Osteoblast (primary cell): ENCODE measurements at regions not wholly inside any gene's neighbourhood (a gene's known extent, or its start where the extent isn't known, plus 50 kb on each side); places are given as distances from the start of the nearest gene placed in this dataset.
A peak's percentile ranks its signal among the peaks of the same experiment; 100 is the strongest.

Experiments
- DNase-seq: peaks from one replicate; pipeline ENCODE4 v3.0.0; 2011; ENCODE audit warnings: low spot score, mixed read lengths; ENCODE audit not compliant: insufficient read length; ENCODE audit errors: missing footprints
- H2AFZ ChIP-seq: 2 replicates; pipeline ENCODE4 v1.6.0; 2011; ENCODE audit warnings: mild to moderate bottlenecking, low read length
- H3K27ac ChIP-seq: 2 replicates; pipeline ENCODE4 v1.5.1; 2011; ENCODE audit warnings: mild to moderate bottlenecking, low read depth, low read length, moderate library complexity
- H3K27me3 ChIP-seq: 2 replicates; pipeline ENCODE4 v1.6.0; 2012; ENCODE audit warnings: mild to moderate bottlenecking, control low read depth, inconsistent platforms, low read length, moderate library complexity; ENCODE audit not compliant: insufficient read depth
- H3K36me3 ChIP-seq: 2 replicates; pipeline ENCODE4 v1.5.1; 2011; ENCODE audit warnings: mild to moderate bottlenecking, low read length, control low read depth, moderate library complexity; ENCODE audit not compliant: insufficient read depth
- H3K4me1 ChIP-seq: 2 replicates; pipeline ENCODE4 v1.5.1; 2011; ENCODE audit warnings: mild to moderate bottlenecking, low read length, control low read depth, moderate library complexity; ENCODE audit not compliant: insufficient read depth
- H3K4me2 ChIP-seq: 2 replicates; pipeline ENCODE4 v1.6.0; 2011; ENCODE audit warnings: mild to moderate bottlenecking, low read length; ENCODE audit not compliant: insufficient read depth
- H3K4me3 ChIP-seq: fragments of 200-600 bp; sonication (generic); 3 replicates; pipeline ENCODE4 v1.5.1; 2012; ENCODE audit warnings: mild to moderate bottlenecking, low read length, inconsistent platforms; ENCODE audit not compliant: insufficient read depth
- H3K79me2 ChIP-seq: 2 replicates; pipeline ENCODE4 v1.6.0; 2012; ENCODE audit warnings: mild to moderate bottlenecking, low read length, control low read depth, inconsistent platforms; ENCODE audit not compliant: insufficient read depth
- H3K9me3 ChIP-seq: 2 replicates; pipeline ENCODE4 v1.5.1; 2011; ENCODE audit warnings: low read depth, low read length, control low read depth
- H4K20me1 ChIP-seq: 2 replicates; pipeline ENCODE4 v1.6.0; 2012; ENCODE audit warnings: mild to moderate bottlenecking, low read length, control low read depth; ENCODE audit not compliant: insufficient read depth
- TF ChIP-seq, protein P1 (sequence below): IDR thresholded peaks from 2 replicates; pipeline ENCODE4 v1.5.1; 2011; ENCODE audit warnings: mild to moderate bottlenecking, low read depth, low read length, moderate library complexity; ENCODE audit errors: extremely low read depth

DNA sequence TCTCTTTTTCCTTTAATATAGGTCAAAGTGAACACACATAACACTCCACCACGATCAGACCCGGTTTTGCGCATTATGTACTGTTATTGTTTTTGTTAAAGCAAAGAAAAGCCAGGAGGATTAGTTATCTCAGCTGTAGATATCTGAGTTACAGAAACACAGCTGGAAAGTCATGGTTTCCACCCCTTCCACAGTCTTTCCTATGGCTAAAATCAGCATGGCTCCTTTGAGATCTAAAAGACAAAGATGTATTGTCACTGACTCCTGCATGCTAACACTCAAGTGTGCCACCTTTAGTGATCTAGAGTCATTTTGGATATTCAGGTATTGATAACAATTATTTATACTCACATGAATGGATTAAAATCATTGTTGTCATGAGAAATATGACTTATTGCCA lies 260.0 kb downstream of the FIGN start:
- H3K9me3 ChIP-seq: no peaks in the 10 kb centered on the region
- no peak overlapping the region for H3K4me3 ChIP-seq
- TF ChIP-seq, protein P1, sequence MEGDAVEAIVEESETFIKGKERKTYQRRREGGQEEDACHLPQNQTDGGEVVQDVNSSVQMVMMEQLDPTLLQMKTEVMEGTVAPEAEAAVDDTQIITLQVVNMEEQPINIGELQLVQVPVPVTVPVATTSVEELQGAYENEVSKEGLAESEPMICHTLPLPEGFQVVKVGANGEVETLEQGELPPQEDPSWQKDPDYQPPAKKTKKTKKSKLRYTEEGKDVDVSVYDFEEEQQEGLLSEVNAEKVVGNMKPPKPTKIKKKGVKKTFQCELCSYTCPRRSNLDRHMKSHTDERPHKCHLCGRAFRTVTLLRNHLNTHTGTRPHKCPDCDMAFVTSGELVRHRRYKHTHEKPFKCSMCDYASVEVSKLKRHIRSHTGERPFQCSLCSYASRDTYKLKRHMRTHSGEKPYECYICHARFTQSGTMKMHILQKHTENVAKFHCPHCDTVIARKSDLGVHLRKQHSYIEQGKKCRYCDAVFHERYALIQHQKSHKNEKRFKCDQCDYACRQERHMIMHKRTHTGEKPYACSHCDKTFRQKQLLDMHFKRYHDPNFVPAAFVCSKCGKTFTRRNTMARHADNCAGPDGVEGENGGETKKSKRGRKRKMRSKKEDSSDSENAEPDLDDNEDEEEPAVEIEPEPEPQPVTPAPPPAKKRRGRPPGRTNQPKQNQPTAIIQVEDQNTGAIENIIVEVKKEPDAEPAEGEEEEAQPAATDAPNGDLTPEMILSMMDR: no peak
- no peak overlapping the region for H2AFZ ChIP-seq
- H3K4me2 ChIP-seq: no peak overlapping the region
- no peaks in the 10 kb centered on the region for H3K4me1 ChIP-seq
- no peaks in the 10 kb centered on the region for H3K27me3 ChIP-seq
- no peak overlapping the region for H3K27ac ChIP-seq
- no peaks in the 10 kb centered on the region for H4K20me1 ChIP-seq
- no peak for DNase-seq
- no peaks in the 10 kb centered on the region for H3K79me2 ChIP-seq
- no peaks in the 10 kb centered on the region for H3K36me3 ChIP-seq

DNA sequence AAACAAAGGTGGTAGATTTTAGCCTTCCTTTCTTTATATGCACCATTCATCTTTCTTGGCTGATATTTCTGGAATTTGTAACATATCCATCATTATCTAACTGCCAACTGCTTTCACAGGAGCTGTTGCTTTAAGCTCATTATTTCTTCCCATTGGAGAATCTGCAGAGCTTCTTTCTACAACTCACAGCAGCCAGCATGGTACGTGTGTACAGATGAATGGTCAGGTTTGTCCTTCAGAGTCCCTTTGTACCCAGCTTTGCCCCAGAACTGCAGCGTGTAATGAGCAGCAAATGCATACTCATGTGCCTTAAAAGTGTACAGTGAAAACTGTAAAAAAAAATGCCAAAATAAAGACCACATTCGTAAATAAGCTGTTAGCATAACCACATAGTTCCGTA lies 260.9 kb downstream of the FIGN start:
- Histone ChIP-seq H3K27me3 (no peaks in the 10 kb centered on the region), H3K36me3 (no peaks in the 10 kb centered on the region), H3K27ac (no peak overlapping the region), H3K79me2 (no peaks in the 10 kb centered on the region), H2AFZ (peak overlapping the region; percentile 10), H3K9me3 (no peaks in the 10 kb centered on the region), H3K4me3 (no peak overlapping the region), H4K20me1 (no peaks in the 10 kb centered on the region), H3K4me2 (no peak overlapping the region), H3K4me1 (no peaks in the 10 kb centered on the region)
- TF ChIP-seq, protein P1: no peak
- no peak for DNase-seq

DNA sequence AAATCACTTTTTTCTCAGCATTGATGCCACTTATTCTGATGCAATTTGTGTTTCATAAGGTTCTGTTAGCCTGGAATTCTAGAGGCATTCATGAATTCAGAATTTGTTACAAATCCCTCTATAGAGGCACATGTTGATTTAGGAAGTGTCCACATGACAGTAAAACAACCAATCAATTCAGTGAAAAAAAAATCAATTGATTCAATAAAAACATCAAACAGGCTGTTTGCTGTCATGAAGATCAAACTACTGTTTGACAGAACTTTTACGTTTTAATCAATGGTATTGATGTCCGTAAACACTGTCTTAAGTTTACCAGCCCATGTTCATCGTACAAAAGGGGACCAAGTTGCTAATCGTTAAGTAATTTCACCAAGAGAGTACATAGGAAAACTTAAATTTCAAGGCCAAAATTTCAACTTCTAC lies 261.5 kb downstream of the FIGN start:
- no peak for DNase-seq
- H3K27me3 ChIP-seq: no peaks in the 10 kb centered on the region
- TF ChIP-seq, protein P1: no peak
- H4K20me1 ChIP-seq: no peaks in the 10 kb centered on the region
- no peaks in the 10 kb centered on the region for H3K9me3 ChIP-seq
- H3K27ac ChIP-seq: no peak overlapping the region
- no peaks in the 10 kb centered on the region for H3K4me1 ChIP-seq
- no peak overlapping the region for H3K4me2 ChIP-seq
- H3K4me3 ChIP-seq: no peak overlapping the region
- no peaks in the 10 kb centered on the region for H3K79me2 ChIP-seq
- no peak overlapping the region for H2AFZ ChIP-seq
- no peaks in the 10 kb centered on the region for H3K36me3 ChIP-seq

DNA sequence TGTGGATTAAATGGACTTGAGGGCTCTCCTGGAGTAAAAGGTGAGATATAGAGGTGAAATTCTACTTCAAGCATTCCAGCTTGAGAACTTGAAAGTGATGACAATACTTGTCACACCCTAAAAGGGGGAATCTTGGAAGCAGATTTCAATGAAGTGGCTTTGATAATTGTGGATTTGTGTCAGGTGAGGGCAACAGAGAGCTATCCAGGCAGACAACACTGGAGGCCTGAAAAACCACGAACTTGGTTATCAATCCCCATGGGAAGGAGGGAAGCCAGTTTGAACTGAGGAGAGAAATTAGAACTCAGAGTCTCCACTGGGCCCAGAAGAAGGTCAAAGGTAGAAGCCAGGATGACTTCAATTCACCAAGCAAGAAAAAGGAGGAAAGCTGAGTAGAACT lies 263.9 kb downstream of the FIGN start:
- no peaks in the 10 kb centered on the region for H3K79me2 ChIP-seq
- H3K4me1 ChIP-seq: no peaks in the 10 kb centered on the region
- H3K27me3 ChIP-seq: no peaks in the 10 kb centered on the region
- H4K20me1 ChIP-seq: no peaks in the 10 kb centered on the region
- no peak overlapping the region for H3K27ac ChIP-seq
- no peak for DNase-seq
- no peak overlapping the region for H2AFZ ChIP-seq
- H3K36me3 ChIP-seq: no peaks in the 10 kb centered on the region
- H3K4me2 ChIP-seq: no peak overlapping the region
- H3K9me3 ChIP-seq: no peaks in the 10 kb centered on the region
- TF ChIP-seq, protein P1: peak; percentile 32
- no peak overlapping the region for H3K4me3 ChIP-seq
